ENCODE measurements at regions not wholly inside any gene's neighbourhood (a gene's known extent, or its start where the extent isn't known, plus 50 kb on each side); places are given as distances from the start of the nearest gene placed in this dataset.

GRCh38 chr3:27877061-27878013 lies 155.2 kb upstream of the EOMES start:
- no peak for TF ChIP-seq POLR2AphosphoS5 (IDR thresholded peaks at IDR 0.05; ENCODE audit: insufficient read depth, low read depth, low read length)
- TF ChIP-seq CTCF (IDR thresholded peaks at IDR 0.05; ENCODE audit: extremely low read depth in 1 of 2, insufficient read depth in 1 of 2, low read depth in 1 of 2, low read length in 2 of 2), result no peak
- no peak for TF ChIP-seq MAX (IDR thresholded peaks at IDR 0.05; ENCODE audit: insufficient read depth, insufficient read length)
- TF ChIP-seq JUN (IDR thresholded peaks at IDR 0.05; ENCODE audit: borderline replicate concordance, insufficient read depth, insufficient read length, low read depth), result no peak
- dilution Hi-C loops (cut with MboI; ENCODE audit: extremely low pct_ligation_motif_present, low sequenced_read_pairs) (no loop called here), intact Hi-C loops (cut with micrococcal nuclease) (no loop called here)
- Histone ChIP-seq H4K20me1 (replicated peaks; ENCODE audit: control insufficient read depth, extremely low read depth, insufficient read depth, low read length) (no peaks in the 10 kb centered on the region), H3K79me2 (ENCODE audit: control insufficient read depth, insufficient read depth, low read length) (no peaks in the 10 kb centered on the region), H3K4me2 (ENCODE audit: insufficient read depth, low read length) (no peak overlapping the region), H3K36me3 (ENCODE audit: control insufficient read depth in 2 of 2, extremely low read depth in 1 of 2, insufficient read depth in 2 of 2, low read length in 2 of 2) (no peaks in the 10 kb centered on the region), H3K27me3 (ENCODE audit: control insufficient read depth in 2 of 2, insufficient read depth in 2 of 2, low read length in 2 of 2) (no peaks in the 10 kb centered on the region), H2AFZ (ENCODE audit: low read depth, low read length) (no peak overlapping the region), H3K9ac (replicated peaks; ENCODE audit: extremely low read depth, insufficient read depth, low read length) (no peak overlapping the region), H3K9me3 (replicated peaks; ENCODE audit: control insufficient read depth, insufficient read depth, low read length) (no peaks in the 10 kb centered on the region), H3K27ac (ENCODE audit: insufficient read depth, low read depth, low read length) (no peak overlapping the region), H3K4me1 (ENCODE audit: control insufficient read depth, extremely low read depth, insufficient read depth, low read length) (no peaks in the 10 kb centered on the region), H3K9me1 (replicated peaks; ENCODE audit: control insufficient read depth, extremely low read depth, insufficient read depth, low read length) (peaks cover 2% of the 10 kb centered on the region), H3K4me3 (replicated peaks in 1 of 3; ENCODE audit: insufficient read depth in 1 of 3, low read depth in 1 of 3, low read length in 3 of 3) (no peak overlapping the region)
- ChIA-PET CTCF (no interaction called here), POLR2A (no interaction called here)
- BruUV-seq (replicated peaks), result no TSS peak
- FAIRE-seq, result no peak
- DNase-seq (ENCODE audit: low read depth, low spot score), result no peak
